Pancreas (tissue), 10 donors: ENCODE measurements at regions not wholly inside any gene's neighbourhood (a gene's known extent, or its start where the extent isn't known, plus 50 kb on each side); places are given as distances from the start of the nearest gene placed in this dataset.
A peak's percentile ranks its signal among the peaks of the same experiment; 100 is the strongest.

Experiments
- ATAC-seq, 4 donors: fragments of 200-7000 bp; cut with Tn5 transposase; one replicate each; pipeline versions ENCODE4 v1.8.0 to v1.9.1; 2020; ENCODE audit warnings: mild to moderate bottlenecking in 4 of 4, moderate library complexity in 4 of 4
- DNase-seq, 6 donors: peaks; one replicate each; pipeline ENCODE4 v3.0.0-alpha.2; 2020
- FAIRE-seq: peaks from 2 replicates; lab custom pipeline; 2012; peaks lifted over from hg19 to GRCh38; lab: Jason Lieb, UNC
- H3K27ac ChIP-seq, 4 donors: fragments of 200-600 bp; sonication (generic); 1 replicate in 3 of 4; 2 replicates in 1 of 4; pipeline versions ENCODE4 v1.5.0 to v1.8.0; 2020
- H3K27me3 ChIP-seq, 4 donors: fragments of 200-600 bp; one replicate each; pipeline ENCODE4 v1.8.0; 2021
- H3K36me3 ChIP-seq, 3 donors: fragments of 200-600 bp; sonication (generic) in 1 of 3; one replicate each; pipeline versions ENCODE4 v1.5.0 to v1.8.0; 2020 to 2021
- H3K4me1 ChIP-seq, 3 donors: fragments of 200-600 bp; one replicate each; pipeline ENCODE4 v1.8.0; 2021
- H3K4me3 ChIP-seq, 4 donors: fragments of 200-600 bp; sonication (generic) in 2 of 4; one replicate each; pipeline versions ENCODE4 v1.5.0 to v1.8.0; 2020 to 2021
- H3K9me3 ChIP-seq, 4 donors: fragments of 200-600 bp; one replicate each; pipeline ENCODE4 v1.8.0; 2021
- WGBS, 2 donors: extraction: QIAGEN DNeasy Blood & Tissue Kit; methylation state at CpG; one replicate each; pipeline ENCODE4 v1.1.7; 2013; 5-methylcytosine and 5-hydroxymethylcytosine counted together
- intact Hi-C, 3 donors: fragments of 100-400 bp; cut with DNase I; formaldehyde crosslinking; loops; one replicate each; pipeline versions ENCODE4 v1.11.1 to v1.14.2; 2022
- TF ChIP-seq, protein P1 (sequence below), 4 donors: fragments of 200-600 bp; sonication (generic) in 3 of 4; IDR thresholded peaks; one replicate each; pipeline versions ENCODE4 v1.5.0 to v1.8.0; 2021; ENCODE audit warnings: antibody characterized with exemption in 4 of 4
- donor health status: healthy with polysubstance abuse.
- donor health status: DM: no; HTN: no; CAD: no; lungs with moderate emphysema.
- donor health status: DM: no; HTN: no; CAD: no.
- donor health status: control.
- donor health status: control.
- donor health status: Bipolar disorder and iron deficiency.
- donor health status: DM: yes; HTN: yes; CAD: no.
- donor health status: DM: no; HTN: no; CAD: no.
- donor health status: DM: no; HTN: no; CAD: no.
- donor health status: DM: yes; HTN: yes; CAD: no.

DNA sequence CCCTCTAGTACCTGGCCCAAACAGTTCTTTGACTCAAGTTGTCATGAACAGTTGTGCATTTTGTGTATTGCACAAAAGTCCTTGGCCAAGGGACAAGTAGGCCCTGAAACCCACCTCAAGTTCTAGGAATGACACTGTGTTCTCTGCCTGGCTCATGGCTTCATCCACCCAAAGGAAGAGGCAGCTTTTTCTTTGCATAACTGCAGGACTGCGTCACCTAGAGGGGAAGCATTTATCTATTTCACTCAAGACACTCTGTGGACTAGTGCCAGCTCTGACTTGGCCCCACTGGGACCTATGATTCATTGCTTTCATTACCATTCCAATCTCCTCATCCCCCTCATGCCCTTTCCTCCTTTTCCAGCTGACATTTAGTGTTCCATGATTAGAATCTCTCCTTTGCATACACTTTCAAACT lies 119.3 kb upstream of the SIX2 start:
- DNase-seq (peak in 3 of 6 donors; percentile 3 to 41 (median 29)), ATAC-seq (peak in 3 of 4 donors; percentile 36 to 84 (median 75)), FAIRE-seq (no peak)
- WGBS, 2 donors, result 78 to 83% methylated on average over 1 of the region's 1 CpG
- Histone ChIP-seq H3K27ac (no peak overlapping the region), H3K4me1 (no peaks in the 10 kb centered on the region), H3K36me3 (no peaks in the 10 kb centered on the region), H3K9me3 (no peaks in the 10 kb centered on the region), H3K27me3 (no peaks in the 10 kb centered on the region), H3K4me3 (no peak overlapping the region)
- TF ChIP-seq, protein P1, sequence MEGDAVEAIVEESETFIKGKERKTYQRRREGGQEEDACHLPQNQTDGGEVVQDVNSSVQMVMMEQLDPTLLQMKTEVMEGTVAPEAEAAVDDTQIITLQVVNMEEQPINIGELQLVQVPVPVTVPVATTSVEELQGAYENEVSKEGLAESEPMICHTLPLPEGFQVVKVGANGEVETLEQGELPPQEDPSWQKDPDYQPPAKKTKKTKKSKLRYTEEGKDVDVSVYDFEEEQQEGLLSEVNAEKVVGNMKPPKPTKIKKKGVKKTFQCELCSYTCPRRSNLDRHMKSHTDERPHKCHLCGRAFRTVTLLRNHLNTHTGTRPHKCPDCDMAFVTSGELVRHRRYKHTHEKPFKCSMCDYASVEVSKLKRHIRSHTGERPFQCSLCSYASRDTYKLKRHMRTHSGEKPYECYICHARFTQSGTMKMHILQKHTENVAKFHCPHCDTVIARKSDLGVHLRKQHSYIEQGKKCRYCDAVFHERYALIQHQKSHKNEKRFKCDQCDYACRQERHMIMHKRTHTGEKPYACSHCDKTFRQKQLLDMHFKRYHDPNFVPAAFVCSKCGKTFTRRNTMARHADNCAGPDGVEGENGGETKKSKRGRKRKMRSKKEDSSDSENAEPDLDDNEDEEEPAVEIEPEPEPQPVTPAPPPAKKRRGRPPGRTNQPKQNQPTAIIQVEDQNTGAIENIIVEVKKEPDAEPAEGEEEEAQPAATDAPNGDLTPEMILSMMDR (IDR thresholded peaks at IDR 0.05), result no peak
- intact Hi-C loops, result no loop called here

DNA sequence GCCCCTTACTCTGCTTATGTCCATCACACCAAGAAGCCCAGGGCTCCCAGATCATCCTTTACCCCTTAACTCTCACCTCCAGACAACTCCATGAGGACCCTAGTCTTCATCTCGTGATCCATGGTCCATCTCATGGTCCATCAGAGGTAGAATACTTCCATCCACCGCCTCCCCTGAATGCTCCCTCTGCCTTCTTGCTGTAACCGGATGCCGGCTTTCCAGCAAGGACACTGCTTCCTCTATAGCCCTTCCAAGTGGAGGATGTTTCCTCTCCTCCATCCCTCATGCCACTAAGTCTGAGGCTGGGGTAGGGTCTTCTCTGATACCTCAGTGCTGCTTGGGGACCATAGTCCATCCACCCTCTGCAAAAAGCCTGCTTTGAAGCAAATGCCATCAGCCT lies 118.6 kb upstream of the SIX2 start:
- TF ChIP-seq, protein P1 (IDR thresholded peaks at IDR 0.05), result no peak
- Histone ChIP-seq H3K4me3 (no peak overlapping the region), H3K27me3 (no peaks in the 10 kb centered on the region), H3K36me3 (no peaks in the 10 kb centered on the region), H3K9me3 (no peaks in the 10 kb centered on the region), H3K27ac (no peak overlapping the region), H3K4me1 (no peaks in the 10 kb centered on the region)
- FAIRE-seq (no peak), DNase-seq (no peak), ATAC-seq (no peak)
- intact Hi-C loops, result no loop called here
- 89 to 95% methylated on average over 4 of the region's 4 CpGs for WGBS, 2 donors

DNA sequence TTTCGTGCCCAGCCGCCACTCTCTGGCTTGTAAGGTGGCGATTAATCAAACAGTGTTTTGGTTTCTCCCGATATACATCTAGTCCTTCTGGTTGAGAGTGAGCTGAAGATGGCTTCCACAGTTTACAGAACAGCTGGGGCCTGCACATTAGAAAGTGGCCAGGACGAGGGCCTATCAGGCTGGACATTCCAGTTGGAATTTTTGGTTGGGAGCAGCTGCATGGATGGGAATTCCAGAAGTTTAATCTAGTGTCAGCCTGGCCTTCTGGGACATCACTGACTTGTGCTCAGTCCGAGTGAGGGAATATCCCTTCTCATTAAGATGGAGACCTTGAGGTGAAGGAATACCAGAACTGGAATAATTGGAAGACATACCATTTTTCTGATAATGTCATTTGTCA lies 118.1 kb upstream of the SIX2 start:
- Histone ChIP-seq H3K9me3 (no peaks in the 10 kb centered on the region), H3K36me3 (no peaks in the 10 kb centered on the region), H3K27ac (no peak overlapping the region), H3K4me1 (no peaks in the 10 kb centered on the region), H3K27me3 (no peaks in the 10 kb centered on the region), H3K4me3 (no peak overlapping the region)
- ATAC-seq (no peak), FAIRE-seq (no peak), DNase-seq (no peak)
- TF ChIP-seq, protein P1 (IDR thresholded peaks at IDR 0.05), result no peak
- 90 to 92% methylated on average over 6 of the region's 6 CpGs for WGBS, 2 donors
- intact Hi-C loops, result no loop called here

DNA sequence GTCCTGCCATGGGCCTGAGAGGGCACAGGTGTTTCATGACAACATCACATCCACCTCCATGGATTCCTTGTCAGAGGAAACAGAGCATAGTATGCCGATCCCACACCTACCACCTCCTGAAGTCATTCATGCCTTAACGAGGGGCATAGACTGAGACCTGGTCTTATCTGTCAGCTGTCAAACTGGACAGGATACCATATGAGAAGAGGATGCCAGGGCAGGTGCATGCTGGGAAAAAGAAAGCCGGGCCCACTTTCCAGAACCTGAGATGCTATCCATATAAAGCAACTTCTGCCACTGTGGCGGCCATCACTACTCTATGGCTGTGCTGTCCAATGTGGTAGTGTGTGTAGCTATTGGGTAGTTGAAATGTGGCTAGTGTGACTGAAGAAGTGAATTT lies 116.0 kb upstream of the SIX2 start:
- DNase-seq (no peak), ATAC-seq (no peak), FAIRE-seq (no peak)
- Histone ChIP-seq H3K27ac (no peak overlapping the region), H3K36me3 (no peaks in the 10 kb centered on the region), H3K27me3 (no peaks in the 10 kb centered on the region), H3K4me3 (no peak overlapping the region), H3K4me1 (no peaks in the 10 kb centered on the region), H3K9me3 (no peaks in the 10 kb centered on the region)
- intact Hi-C loops, result no loop called here
- WGBS, 2 donors, result 87 to 88% methylated on average over 4 of the region's 4 CpGs
- TF ChIP-seq, protein P1 (IDR thresholded peaks at IDR 0.05), result no peak

DNA sequence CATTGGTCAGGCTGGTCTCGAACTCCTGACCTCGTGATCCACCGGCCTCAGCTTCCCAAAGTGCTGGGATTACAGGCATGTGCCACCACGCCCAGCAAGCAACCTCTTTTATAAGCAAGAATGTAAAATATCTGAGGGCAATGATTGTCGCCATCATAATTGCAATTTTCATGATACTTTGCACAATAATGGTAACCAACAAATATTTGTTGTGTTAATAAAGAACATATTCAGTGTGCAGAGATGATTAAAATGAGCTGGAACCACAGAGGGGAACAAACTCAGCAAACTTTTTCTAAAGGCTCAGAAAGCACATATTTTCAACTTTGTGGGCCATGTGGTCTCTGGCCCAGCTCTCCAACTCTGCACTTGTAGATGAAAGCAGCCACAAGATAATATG lies 115.2 kb upstream of the SIX2 start:
- no peak for ATAC-seq
- intact Hi-C loops, result no loop called here
- H3K27me3 ChIP-seq, result no peaks in the 10 kb centered on the region

More for the DNA sequence above, 115.2 kb upstream of the SIX2 start:
- no peak for DNase-seq
- Histone ChIP-seq H3K9me3 (no peaks in the 10 kb centered on the region), H3K4me1 (no peaks in the 10 kb centered on the region), H3K4me3 (no peak overlapping the region), H3K27ac (no peak overlapping the region), H3K36me3 (no peaks in the 10 kb centered on the region)
- 90 to 95% methylated on average over 5 of the region's 5 CpGs for WGBS, 2 donors
- TF ChIP-seq, protein P1 (IDR thresholded peaks at IDR 0.05), result no peak
- FAIRE-seq, result no peak
